ENCODE measurements at regions not wholly inside any gene's neighbourhood (a gene's known extent, or its start where the extent isn't known, plus 50 kb on each side); places are given as distances from the start of the nearest gene placed in this dataset.
A peak's percentile ranks its signal among the peaks of the same experiment; 100 is the strongest.
"Not testable (repeated sequence)": the region's sequence is repeated elsewhere in the genome, so short reads cannot be mapped to it uniquely, and the experiment has no call there.

- ChIA-PET CTCF (interaction anchor here (0.9 to 2.6 kb wide), 11 partner anchors 12 to 470 kb away, joined by 3 to 24 read pairs (median 4); no protein-coding TSS in a partner anchor), POLR2A (no interaction called here)
- intact Hi-C loops (cut with micrococcal nuclease) = loop anchor here (1.0 kb wide), 1 partner anchor 312 kb away; no protein-coding TSS in a partner anchor
- Histone ChIP-seq H3K9ac (ENCODE audit: low read length) (no peak overlapping the region), H3K4me3 (ENCODE audit: control extremely low read depth in 1 of 5, extremely low read depth in 1 of 5, insufficient read depth in 1 of 5, low read depth in 2 of 5, low read length in 4 of 5) (no peak overlapping the region), H3K27ac (ENCODE audit: low read length in 2 of 2) (no peak overlapping the region), H3K4me2 (replicated peaks; ENCODE audit: low read depth, low read length, poor library complexity, severe bottlenecking) (no peak overlapping the region), H3K9me3 (ENCODE audit: control extremely low read depth in 1 of 3, control insufficient read depth in 2 of 3, insufficient read depth in 1 of 3, low read length in 2 of 3) (peaks cover 0 to 6% (median 3%) of the 10 kb centered on the region in 3 donors), H3K27me3 (replicated peaks in 1 of 4; ENCODE audit: control extremely low read depth in 1 of 4, control insufficient read depth in 3 of 4, insufficient read depth in 4 of 4, low read length in 3 of 4) (no peaks in the 10 kb centered on the region), H2AFZ (ENCODE audit: insufficient read depth, low read depth, low read length, poor library complexity, severe bottlenecking) (no peak overlapping the region), H3K79me2 (ENCODE audit: control insufficient read depth, insufficient read depth, low read length) (no peaks in the 10 kb centered on the region), H3K36me3 (replicated peaks in 1 of 2; ENCODE audit: control extremely low read depth in 1 of 2, control insufficient read depth in 1 of 2, extremely low read depth in 1 of 2, insufficient read depth in 2 of 2, low read length in 1 of 2) (no peaks in the 10 kb centered on the region), H4K20me1 (ENCODE audit: control insufficient read depth, insufficient read depth, low read length, poor library complexity, severe bottlenecking) (no peaks in the 10 kb centered on the region), H3K4me1 (ENCODE audit: control insufficient read depth in 2 of 2, insufficient read depth in 2 of 2, low read length in 2 of 2) (no peaks in the 10 kb centered on the region)
- ATAC-seq (ENCODE audit: low read depth) (no peak), DNase-seq (no peak)
- no peak overlapping the region for H3K4me3 Mint-ChIP-seq
- no peak overlapping the region for H3K27ac Mint-ChIP-seq
- no peaks in the 10 kb centered on the region for H3K4me1 Mint-ChIP-seq
- WGBS (ENCODE audit: insufficient coverage) = 40% methylated on average over 1 of the region's 2 CpGs
- no peaks in the 10 kb centered on the region for H3K9me3 Mint-ChIP-seq (ENCODE audit: insufficient read depth)
- TF ChIP-seq, protein P1, sequence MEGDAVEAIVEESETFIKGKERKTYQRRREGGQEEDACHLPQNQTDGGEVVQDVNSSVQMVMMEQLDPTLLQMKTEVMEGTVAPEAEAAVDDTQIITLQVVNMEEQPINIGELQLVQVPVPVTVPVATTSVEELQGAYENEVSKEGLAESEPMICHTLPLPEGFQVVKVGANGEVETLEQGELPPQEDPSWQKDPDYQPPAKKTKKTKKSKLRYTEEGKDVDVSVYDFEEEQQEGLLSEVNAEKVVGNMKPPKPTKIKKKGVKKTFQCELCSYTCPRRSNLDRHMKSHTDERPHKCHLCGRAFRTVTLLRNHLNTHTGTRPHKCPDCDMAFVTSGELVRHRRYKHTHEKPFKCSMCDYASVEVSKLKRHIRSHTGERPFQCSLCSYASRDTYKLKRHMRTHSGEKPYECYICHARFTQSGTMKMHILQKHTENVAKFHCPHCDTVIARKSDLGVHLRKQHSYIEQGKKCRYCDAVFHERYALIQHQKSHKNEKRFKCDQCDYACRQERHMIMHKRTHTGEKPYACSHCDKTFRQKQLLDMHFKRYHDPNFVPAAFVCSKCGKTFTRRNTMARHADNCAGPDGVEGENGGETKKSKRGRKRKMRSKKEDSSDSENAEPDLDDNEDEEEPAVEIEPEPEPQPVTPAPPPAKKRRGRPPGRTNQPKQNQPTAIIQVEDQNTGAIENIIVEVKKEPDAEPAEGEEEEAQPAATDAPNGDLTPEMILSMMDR (IDR thresholded peaks at IDR 0.05) = no peak
- TF ChIP-seq EZH2 (IDR thresholded peaks at IDR 0.05; ENCODE audit: borderline replicate concordance, insufficient read depth, low read depth, low read length, poor library complexity, severe bottlenecking) = no peak
- H3K27me3 Mint-ChIP-seq = no peaks in the 10 kb centered on the region
Observed at GRCh38 chr10:95133997-95134396, 60.0 kb upstream of the ACSM6 start.

DNA sequence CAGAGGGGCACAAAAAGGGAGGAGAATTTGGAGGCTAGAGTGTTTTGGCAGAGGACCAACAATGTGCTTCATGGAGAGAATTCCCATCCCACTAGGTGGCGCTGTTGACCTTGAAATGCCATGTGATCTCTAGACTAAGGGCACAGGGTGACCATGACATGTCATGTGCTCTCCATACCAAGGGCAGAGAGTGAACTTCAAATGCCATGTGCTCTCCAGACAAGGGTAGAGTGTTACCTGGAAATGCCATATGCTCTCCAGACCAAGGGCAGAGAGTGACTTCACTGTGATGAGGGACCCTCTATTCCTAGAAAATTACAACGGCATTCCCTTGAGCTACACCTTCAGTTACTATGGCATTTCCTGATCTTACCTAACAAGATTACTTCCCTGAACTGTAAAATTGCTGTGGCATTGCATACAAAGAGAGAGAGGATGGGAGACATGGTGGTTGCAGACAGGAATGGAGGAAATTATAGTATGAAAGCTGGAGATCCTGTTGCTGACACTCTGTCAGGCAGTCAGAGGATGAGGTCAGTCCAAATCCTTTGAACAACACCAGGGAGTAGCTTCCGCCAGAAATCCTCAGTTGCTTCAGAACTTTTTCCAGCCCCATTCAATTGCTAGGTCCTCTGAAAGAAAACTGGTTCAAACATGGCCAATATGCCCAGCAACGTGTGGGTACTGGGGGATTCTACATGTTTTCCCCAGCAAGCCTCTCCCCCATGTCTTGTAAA is 60.9 kb upstream of the ACSM6 start:
- Histone ChIP-seq H3K4me1 (ENCODE audit: control insufficient read depth in 2 of 2, insufficient read depth in 2 of 2, low read length in 2 of 2) (no peaks in the 10 kb centered on the region), H3K4me2 (replicated peaks; ENCODE audit: low read depth, low read length, poor library complexity, severe bottlenecking) (no peak overlapping the region), H3K4me3 (ENCODE audit: control extremely low read depth in 1 of 5, extremely low read depth in 1 of 5, insufficient read depth in 1 of 5, low read depth in 2 of 5, low read length in 4 of 5) (no peak overlapping the region), H3K79me2 (ENCODE audit: control insufficient read depth, insufficient read depth, low read length) (no peaks in the 10 kb centered on the region), H3K36me3 (replicated peaks in 1 of 2; ENCODE audit: control extremely low read depth in 1 of 2, control insufficient read depth in 1 of 2, extremely low read depth in 1 of 2, insufficient read depth in 2 of 2, low read length in 1 of 2) (no peaks in the 10 kb centered on the region), H3K9ac (ENCODE audit: low read length) (no peak overlapping the region), H4K20me1 (ENCODE audit: control insufficient read depth, insufficient read depth, low read length, poor library complexity, severe bottlenecking) (no peaks in the 10 kb centered on the region), H3K9me3 (ENCODE audit: control extremely low read depth in 1 of 3, control insufficient read depth in 2 of 3, insufficient read depth in 1 of 3, low read length in 2 of 3) (peaks cover 0 to 6% (median 3%) of the 10 kb centered on the region in 3 donors), H2AFZ (ENCODE audit: insufficient read depth, low read depth, low read length, poor library complexity, severe bottlenecking) (no peak overlapping the region), H3K27ac (ENCODE audit: low read length in 2 of 2) (no peak overlapping the region), H3K27me3 (replicated peaks in 1 of 4; ENCODE audit: control extremely low read depth in 1 of 4, control insufficient read depth in 3 of 4, insufficient read depth in 4 of 4, low read length in 3 of 4) (no peaks in the 10 kb centered on the region)
- peak; percentile 78 for DNase-seq
- CTCF ChIA-PET = interaction anchor here (0.9 to 2.6 kb wide), 11 partner anchors 13 to 470 kb away, joined by 3 to 24 read pairs (median 4); no protein-coding TSS in a partner anchor
- Mint-ChIP-seq H3K27me3 (no peaks in the 10 kb centered on the region), H3K4me3 (no peak overlapping the region), H3K27ac (no peak overlapping the region), H3K9me3 (ENCODE audit: insufficient read depth) (no peaks in the 10 kb centered on the region), H3K4me1 (no peaks in the 10 kb centered on the region)
- WGBS (ENCODE audit: insufficient coverage) = 60% methylated on average over 2 of the region's 4 CpGs
- ATAC-seq (ENCODE audit: low read depth) = peak; percentile 47
- TF ChIP-seq, protein P1 (IDR thresholded peaks at IDR 0.05) = peak; percentile 90
- TF ChIP-seq EZH2 (IDR thresholded peaks at IDR 0.05; ENCODE audit: borderline replicate concordance, insufficient read depth, low read depth, low read length, poor library complexity, severe bottlenecking) = no peak
- intact Hi-C loops (cut with micrococcal nuclease) = loop anchor here (1.0 kb wide), 1 partner anchor 313 kb away; no protein-coding TSS in a partner anchor
- POLR2A ChIA-PET = no interaction called here

DNA sequence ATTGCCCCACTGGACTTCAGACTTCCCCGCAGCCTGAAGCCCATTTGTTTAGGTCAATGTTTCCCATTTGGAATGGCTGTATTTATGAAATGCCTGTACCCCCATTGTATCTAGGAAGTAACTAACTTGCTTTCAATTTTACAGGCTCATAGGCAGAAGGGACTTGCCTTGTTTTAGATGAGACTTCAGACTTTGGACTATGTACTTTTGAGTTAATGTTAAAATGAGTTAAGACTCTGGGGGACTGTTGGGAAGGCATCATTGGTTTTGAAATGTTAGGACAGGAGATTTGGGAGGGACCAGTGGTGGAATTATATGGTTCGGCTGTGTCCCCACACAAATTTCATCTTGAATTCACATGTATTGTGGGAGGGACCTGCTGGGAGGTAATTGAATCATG is 61.1 kb upstream of the CYP2C8 start:
- WGBS (ENCODE audit: insufficient coverage) = 100% methylated on average over 2 of the region's 2 CpGs
- H3K27me3 ChIP-seq (replicated peaks in 1 of 4; ENCODE audit: control extremely low read depth in 1 of 4, control insufficient read depth in 3 of 4, insufficient read depth in 4 of 4, low read length in 3 of 4); H4K20me1 ChIP-seq (ENCODE audit: control insufficient read depth, insufficient read depth, low read length, poor library complexity, severe bottlenecking); H3K27ac Mint-ChIP-seq; H3K9me3 Mint-ChIP-seq (ENCODE audit: insufficient read depth); H3K4me3 ChIP-seq (ENCODE audit: control extremely low read depth in 1 of 5, extremely low read depth in 1 of 5, insufficient read depth in 1 of 5, low read depth in 2 of 5, low read length in 4 of 5); H3K27ac ChIP-seq (ENCODE audit: low read length in 2 of 2); H3K9ac ChIP-seq (ENCODE audit: low read length); ATAC-seq (ENCODE audit: low read depth); H3K4me1 Mint-ChIP-seq; H3K27me3 Mint-ChIP-seq; H3K4me3 Mint-ChIP-seq; H3K36me3 ChIP-seq (replicated peaks in 1 of 2; ENCODE audit: control extremely low read depth in 1 of 2, control insufficient read depth in 1 of 2, extremely low read depth in 1 of 2, insufficient read depth in 2 of 2, low read length in 1 of 2); H3K9me3 ChIP-seq (ENCODE audit: control extremely low read depth in 1 of 3, control insufficient read depth in 2 of 3, insufficient read depth in 1 of 3, low read length in 2 of 3); DNase-seq; H3K79me2 ChIP-seq (ENCODE audit: control insufficient read depth, insufficient read depth, low read length); H2AFZ ChIP-seq (ENCODE audit: insufficient read depth, low read depth, low read length, poor library complexity, severe bottlenecking); H3K4me2 ChIP-seq (replicated peaks; ENCODE audit: low read depth, low read length, poor library complexity, severe bottlenecking); POLR2A ChIA-PET; intact Hi-C loops (cut with micrococcal nuclease); H3K4me1 ChIP-seq (ENCODE audit: control insufficient read depth in 2 of 2, insufficient read depth in 2 of 2, low read length in 2 of 2): not testable (repeated sequence)
- CTCF ChIA-PET = interaction anchor here (1.2 kb wide), 1 partner anchor 112 kb away, joined by 3 read pairs; no protein-coding TSS in a partner anchor
